ENCODE measurements at regions not wholly inside any gene's neighbourhood (a gene's known extent, or its start where the extent isn't known, plus 50 kb on each side); places are given as distances from the start of the nearest gene placed in this dataset.
"Not testable (repeated sequence)": the region's sequence is repeated elsewhere in the genome, so short reads cannot be mapped to it uniquely, and the experiment has no call there.

DNA sequence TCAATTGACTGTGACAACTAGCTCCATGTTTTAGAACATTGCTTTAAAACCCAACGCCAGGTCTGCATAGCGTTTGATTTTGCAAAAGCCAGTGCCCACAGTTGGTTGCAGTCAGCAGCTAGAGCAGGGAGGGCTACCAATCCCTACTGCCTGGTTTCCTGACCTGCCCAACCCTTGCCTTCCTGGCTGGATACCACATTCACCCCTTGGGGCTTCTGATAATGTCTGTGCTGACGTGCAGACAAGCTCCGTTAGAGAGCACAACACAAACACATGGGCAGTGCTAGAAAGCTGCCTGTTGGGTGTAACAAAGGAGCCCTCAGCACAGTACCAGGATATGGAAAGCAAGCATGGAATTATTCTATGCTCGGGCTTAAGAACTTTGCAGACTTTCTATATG lies 71.4 kb upstream of the THSD7B start:
- no peaks in the 10 kb centered on the region for H3K79me2 ChIP-seq (replicated peaks; ENCODE audit: insufficient read depth, low read length)
- H3K27me3 ChIP-seq (ENCODE audit: insufficient read depth, low read depth, low read length), result no peaks in the 10 kb centered on the region
- no peak overlapping the region for H2AFZ ChIP-seq (ENCODE audit: low read depth, low read length)
- no peak overlapping the region for H3K27ac ChIP-seq (ENCODE audit: low read length)
- H3K9me2 ChIP-seq (ENCODE audit: insufficient read depth, low read length), result no peaks in the 10 kb centered on the region
- no peaks in the 10 kb centered on the region for H3K36me3 ChIP-seq (ENCODE audit: insufficient read depth, low read length)
- H3F3A ChIP-seq (ENCODE audit: insufficient read depth, low read length, poor library complexity, severe bottlenecking), result no peaks in the 10 kb centered on the region
- no peak overlapping the region for H3K4me3 ChIP-seq (ENCODE audit: low read length)
- TF ChIP-seq MXI1 (conservative IDR thresholded peaks at IDR 0.05; ENCODE audit: poor library complexity, severe bottlenecking) (no peak), EZH2 (IDR thresholded peaks at IDR 0.05; ENCODE audit: borderline replicate concordance, insufficient read depth, low read length, poor library complexity, severe bottlenecking) (no peak), POLR2AphosphoS5 (IDR thresholded peaks at IDR 0.05) (no peak), RAD21 (conservative IDR thresholded peaks at IDR 0.05) (no peak), TAF1 (IDR thresholded peaks at IDR 0.05; ENCODE audit: low read depth) (no peak), EP300 (conservative IDR thresholded peaks at IDR 0.05; ENCODE audit: poor library complexity, severe bottlenecking) (no peak), SMC3 (conservative IDR thresholded peaks at IDR 0.05; ENCODE audit: poor library complexity) (no peak)
- TF ChIP-seq, protein P1, sequence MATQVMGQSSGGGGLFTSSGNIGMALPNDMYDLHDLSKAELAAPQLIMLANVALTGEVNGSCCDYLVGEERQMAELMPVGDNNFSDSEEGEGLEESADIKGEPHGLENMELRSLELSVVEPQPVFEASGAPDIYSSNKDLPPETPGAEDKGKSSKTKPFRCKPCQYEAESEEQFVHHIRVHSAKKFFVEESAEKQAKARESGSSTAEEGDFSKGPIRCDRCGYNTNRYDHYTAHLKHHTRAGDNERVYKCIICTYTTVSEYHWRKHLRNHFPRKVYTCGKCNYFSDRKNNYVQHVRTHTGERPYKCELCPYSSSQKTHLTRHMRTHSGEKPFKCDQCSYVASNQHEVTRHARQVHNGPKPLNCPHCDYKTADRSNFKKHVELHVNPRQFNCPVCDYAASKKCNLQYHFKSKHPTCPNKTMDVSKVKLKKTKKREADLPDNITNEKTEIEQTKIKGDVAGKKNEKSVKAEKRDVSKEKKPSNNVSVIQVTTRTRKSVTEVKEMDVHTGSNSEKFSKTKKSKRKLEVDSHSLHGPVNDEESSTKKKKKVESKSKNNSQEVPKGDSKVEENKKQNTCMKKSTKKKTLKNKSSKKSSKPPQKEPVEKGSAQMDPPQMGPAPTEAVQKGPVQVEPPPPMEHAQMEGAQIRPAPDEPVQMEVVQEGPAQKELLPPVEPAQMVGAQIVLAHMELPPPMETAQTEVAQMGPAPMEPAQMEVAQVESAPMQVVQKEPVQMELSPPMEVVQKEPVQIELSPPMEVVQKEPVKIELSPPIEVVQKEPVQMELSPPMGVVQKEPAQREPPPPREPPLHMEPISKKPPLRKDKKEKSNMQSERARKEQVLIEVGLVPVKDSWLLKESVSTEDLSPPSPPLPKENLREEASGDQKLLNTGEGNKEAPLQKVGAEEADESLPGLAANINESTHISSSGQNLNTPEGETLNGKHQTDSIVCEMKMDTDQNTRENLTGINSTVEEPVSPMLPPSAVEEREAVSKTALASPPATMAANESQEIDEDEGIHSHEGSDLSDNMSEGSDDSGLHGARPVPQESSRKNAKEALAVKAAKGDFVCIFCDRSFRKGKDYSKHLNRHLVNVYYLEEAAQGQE (IDR thresholded peaks at IDR 0.05; ENCODE audit: borderline replicate concordance), result no peak
- TF ChIP-seq, protein P2, sequence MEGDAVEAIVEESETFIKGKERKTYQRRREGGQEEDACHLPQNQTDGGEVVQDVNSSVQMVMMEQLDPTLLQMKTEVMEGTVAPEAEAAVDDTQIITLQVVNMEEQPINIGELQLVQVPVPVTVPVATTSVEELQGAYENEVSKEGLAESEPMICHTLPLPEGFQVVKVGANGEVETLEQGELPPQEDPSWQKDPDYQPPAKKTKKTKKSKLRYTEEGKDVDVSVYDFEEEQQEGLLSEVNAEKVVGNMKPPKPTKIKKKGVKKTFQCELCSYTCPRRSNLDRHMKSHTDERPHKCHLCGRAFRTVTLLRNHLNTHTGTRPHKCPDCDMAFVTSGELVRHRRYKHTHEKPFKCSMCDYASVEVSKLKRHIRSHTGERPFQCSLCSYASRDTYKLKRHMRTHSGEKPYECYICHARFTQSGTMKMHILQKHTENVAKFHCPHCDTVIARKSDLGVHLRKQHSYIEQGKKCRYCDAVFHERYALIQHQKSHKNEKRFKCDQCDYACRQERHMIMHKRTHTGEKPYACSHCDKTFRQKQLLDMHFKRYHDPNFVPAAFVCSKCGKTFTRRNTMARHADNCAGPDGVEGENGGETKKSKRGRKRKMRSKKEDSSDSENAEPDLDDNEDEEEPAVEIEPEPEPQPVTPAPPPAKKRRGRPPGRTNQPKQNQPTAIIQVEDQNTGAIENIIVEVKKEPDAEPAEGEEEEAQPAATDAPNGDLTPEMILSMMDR (IDR thresholded peaks at IDR 0.05; ENCODE audit: poor library complexity, severe bottlenecking), result no peak
- H3K4me2 ChIP-seq (ENCODE audit: low read length), result no peak overlapping the region
- no peaks in the 10 kb centered on the region for H3K9me3 ChIP-seq (ENCODE audit: low read length)
- H3K9ac ChIP-seq (ENCODE audit: low read length), result no peak overlapping the region
- H4K20me1 ChIP-seq (ENCODE audit: insufficient read depth), result no peaks in the 10 kb centered on the region

DNA sequence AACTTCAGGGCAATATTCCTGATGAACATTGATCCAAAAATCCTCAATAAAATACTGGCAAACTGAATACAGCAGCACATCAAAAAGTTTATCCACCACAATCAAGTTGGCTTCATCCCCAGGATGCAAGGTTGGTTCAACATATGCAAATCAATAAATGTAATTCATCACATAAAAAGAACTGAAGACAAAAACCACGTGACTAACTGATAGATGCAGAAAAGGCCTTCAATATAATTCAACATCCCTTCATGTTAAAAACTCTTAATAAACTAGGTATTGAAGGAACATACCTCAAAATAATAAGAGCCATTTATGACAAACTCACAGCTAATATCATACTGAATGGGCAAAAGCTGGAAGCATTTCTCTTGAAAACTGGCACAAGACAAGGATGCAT lies 85.3 kb upstream of the THSD7B start:
- not testable (repeated sequence) for H3F3A ChIP-seq (ENCODE audit: insufficient read depth, low read length, poor library complexity, severe bottlenecking); H4K20me1 ChIP-seq (ENCODE audit: insufficient read depth); H3K4me2 ChIP-seq (ENCODE audit: low read length); H3K36me3 ChIP-seq (ENCODE audit: insufficient read depth, low read length); H3K9me3 ChIP-seq (ENCODE audit: low read length); H2AFZ ChIP-seq (ENCODE audit: low read depth, low read length); H3K27me3 ChIP-seq (ENCODE audit: insufficient read depth, low read depth, low read length); H3K79me2 ChIP-seq (replicated peaks; ENCODE audit: insufficient read depth, low read length); H3K27ac ChIP-seq (ENCODE audit: low read length); H3K9ac ChIP-seq (ENCODE audit: low read length); H3K4me3 ChIP-seq (ENCODE audit: low read length); H3K9me2 ChIP-seq (ENCODE audit: insufficient read depth, low read length)

DNA sequence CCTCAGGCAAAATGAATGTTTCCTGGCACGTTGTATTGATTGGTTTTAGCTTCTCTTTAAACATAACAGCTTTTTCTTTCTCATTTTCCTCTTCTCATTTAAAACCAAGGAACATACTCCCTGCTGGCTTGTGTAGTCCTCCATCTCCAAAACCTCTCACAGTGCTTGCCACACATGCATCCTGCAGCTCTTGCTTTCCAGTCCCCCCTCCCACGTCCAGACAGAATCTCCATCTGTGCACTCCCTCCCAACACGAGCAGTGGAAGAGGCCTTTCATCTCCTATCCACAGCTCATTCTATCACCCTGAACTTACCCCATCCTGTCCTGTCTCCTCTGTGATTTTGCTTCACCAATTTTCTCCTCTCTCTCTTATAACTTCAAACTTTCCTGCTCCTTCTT lies 99.6 kb upstream of the THSD7B start:
- Histone ChIP-seq H2AFZ (ENCODE audit: low read depth, low read length) (no peak overlapping the region), H3K36me3 (ENCODE audit: insufficient read depth, low read length) (no peaks in the 10 kb centered on the region), H3K4me3 (ENCODE audit: low read length) (no peak overlapping the region), H3K27me3 (ENCODE audit: insufficient read depth, low read depth, low read length) (no peaks in the 10 kb centered on the region), H3K9ac (ENCODE audit: low read length) (no peak overlapping the region), H3K4me2 (ENCODE audit: low read length) (no peak overlapping the region), H3F3A (ENCODE audit: insufficient read depth, low read length, poor library complexity, severe bottlenecking) (no peaks in the 10 kb centered on the region), H3K9me3 (ENCODE audit: low read length) (no peaks in the 10 kb centered on the region), H3K27ac (ENCODE audit: low read length) (no peak overlapping the region), H3K9me2 (ENCODE audit: insufficient read depth, low read length) (no peaks in the 10 kb centered on the region), H3K79me2 (replicated peaks; ENCODE audit: insufficient read depth, low read length) (no peaks in the 10 kb centered on the region), H4K20me1 (ENCODE audit: insufficient read depth) (no peaks in the 10 kb centered on the region)
- TF ChIP-seq, protein P1 (IDR thresholded peaks at IDR 0.05; ENCODE audit: borderline replicate concordance), result no peak
- TF ChIP-seq, protein P2 (IDR thresholded peaks at IDR 0.05; ENCODE audit: poor library complexity, severe bottlenecking), result no peak
- TF ChIP-seq TAF1 (IDR thresholded peaks at IDR 0.05; ENCODE audit: low read depth) (no peak), POLR2AphosphoS5 (IDR thresholded peaks at IDR 0.05) (no peak), EP300 (conservative IDR thresholded peaks at IDR 0.05; ENCODE audit: poor library complexity, severe bottlenecking) (no peak), EZH2 (IDR thresholded peaks at IDR 0.05; ENCODE audit: borderline replicate concordance, insufficient read depth, low read length, poor library complexity, severe bottlenecking) (no peak), RAD21 (conservative IDR thresholded peaks at IDR 0.05) (no peak), SMC3 (conservative IDR thresholded peaks at IDR 0.05; ENCODE audit: poor library complexity) (no peak), MXI1 (conservative IDR thresholded peaks at IDR 0.05; ENCODE audit: poor library complexity, severe bottlenecking) (no peak)

Data from neural cell (in vitro differentiated cells).